ENCODE measurements at regions not wholly inside any gene's neighbourhood (a gene's known extent, or its start where the extent isn't known, plus 50 kb on each side); places are given as distances from the start of the nearest gene placed in this dataset.

DNA sequence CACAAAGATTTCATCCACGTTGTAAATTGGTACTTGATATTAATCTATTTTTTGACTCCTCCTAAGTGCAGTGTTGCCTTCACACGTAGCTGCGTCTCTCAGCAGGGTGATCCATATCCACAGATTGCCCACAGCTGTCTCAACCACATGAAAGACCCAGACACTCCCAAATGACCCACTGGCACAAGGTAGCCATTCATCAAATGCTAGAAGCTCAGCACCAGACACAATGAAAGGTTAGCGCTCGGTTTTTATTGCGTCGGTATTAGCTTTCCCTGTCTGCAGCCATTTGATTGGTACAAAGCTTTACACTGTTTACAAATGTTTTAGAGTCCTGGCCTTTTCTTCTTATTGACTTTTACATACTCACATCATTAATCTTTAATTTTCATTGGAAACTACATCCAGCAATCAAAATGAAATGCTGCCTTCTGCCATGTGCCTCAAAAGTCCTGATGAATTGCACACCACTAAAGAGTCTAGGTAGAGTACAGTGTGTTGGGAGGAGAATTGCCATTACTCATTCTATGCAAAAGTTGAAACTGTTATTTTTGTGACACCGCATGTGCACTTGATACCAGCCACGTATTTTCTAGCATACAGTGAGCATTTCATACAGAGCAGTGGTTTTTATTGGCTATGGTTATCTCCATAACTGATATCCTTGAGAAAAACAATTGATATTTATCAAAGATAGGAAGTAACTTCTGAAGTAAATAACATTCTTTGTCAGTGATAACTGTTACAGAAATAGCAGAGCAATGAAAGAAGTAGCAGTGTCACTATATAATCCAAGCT, 127.3 kb upstream of the NUDT7 start:
- DNase-seq = no peak

GRCh38 chr16:77596261-77596660, 126.1 kb upstream of the NUDT7 start:
- DNase-seq = no peak

GRCh38 chr16:77599793-77600415, 122.4 kb upstream of the NUDT7 start:
- no peak for DNase-seq

DNA sequence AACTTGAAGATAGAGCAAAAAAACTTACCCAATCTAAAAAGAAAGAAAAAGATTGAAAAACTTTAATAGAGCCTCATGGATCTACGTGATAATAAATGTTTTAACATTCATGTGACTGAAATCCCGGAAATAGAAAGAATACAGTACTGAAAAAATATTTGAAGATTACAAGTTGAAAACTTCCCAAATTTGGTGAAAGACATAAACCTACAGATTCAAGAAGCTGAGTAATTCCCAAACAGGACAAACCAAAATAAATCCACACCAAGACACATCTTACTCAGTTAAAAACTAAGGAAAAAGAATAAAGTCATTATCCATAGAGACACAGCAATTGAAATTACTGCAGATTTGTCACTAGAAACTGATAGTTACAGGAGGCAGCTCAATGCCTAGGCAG, 121.8 kb upstream of the NUDT7 start:
- DNase-seq = no peak

- DNase-seq = no peak
Measured at GRCh38 chr16:77603656-77604055, 118.7 kb upstream of the NUDT7 start.

DNA sequence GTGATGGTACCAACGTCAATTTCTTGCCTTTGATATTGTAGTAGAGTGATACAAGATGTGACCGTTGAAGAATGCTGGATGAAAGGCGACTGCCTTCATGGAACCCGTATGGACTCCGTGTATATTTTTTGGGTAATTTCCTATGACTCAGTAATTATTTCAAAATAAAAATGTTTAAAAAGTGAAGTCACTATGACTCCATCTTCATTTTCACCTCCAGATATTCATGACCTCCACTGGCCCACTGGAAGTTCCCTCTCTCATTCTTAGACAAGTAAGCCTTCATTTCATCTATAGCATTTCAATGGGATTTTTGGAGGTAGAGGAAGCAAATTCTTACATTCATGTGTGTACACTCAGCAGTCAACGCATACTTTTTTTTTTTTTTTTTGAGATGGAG, 111.8 kb upstream of the NUDT7 start:
- no peak for DNase-seq

DNA sequence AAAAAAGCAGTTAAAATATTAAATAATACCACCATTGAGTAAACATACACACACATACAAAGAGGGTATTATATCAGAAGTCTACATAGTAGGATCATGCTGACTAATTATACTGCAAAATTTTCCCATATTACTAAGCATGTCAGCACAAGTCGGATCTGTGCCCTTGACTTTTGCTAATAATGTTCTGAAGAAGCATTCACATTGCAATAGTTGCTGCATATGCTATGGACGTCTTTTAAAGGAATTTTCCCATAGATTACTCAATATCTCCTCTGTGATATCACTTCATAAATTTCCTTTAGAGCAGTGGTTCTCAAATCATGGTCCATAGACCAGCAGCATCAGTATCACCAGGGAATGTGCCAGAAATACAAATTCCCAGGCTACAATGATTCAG, 110.9 kb upstream of the NUDT7 start:
- no peak for DNase-seq

- DNase-seq = no peak
Measured at GRCh38 chr16:77612596-77612995, 109.7 kb upstream of the NUDT7 start.

DNA sequence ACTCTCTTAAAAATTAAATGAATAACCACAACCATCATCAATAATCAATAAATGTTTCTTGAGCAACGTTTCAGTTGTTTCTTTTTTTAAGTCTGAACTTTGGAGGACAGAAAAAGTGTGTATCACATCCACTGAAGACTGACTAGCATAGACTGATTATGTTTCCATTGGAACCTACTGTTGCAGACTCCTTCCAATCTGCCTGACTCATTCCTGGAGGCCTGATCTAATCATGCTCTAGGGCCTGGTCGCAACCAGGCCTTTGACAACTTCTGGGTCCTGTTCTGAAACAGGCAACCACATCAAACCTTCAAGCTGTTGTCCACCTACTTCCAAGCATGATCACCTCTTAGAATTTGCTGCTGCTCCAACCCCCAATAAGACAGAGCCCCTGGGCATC, 109.2 kb upstream of the NUDT7 start:
- DNase-seq = no peak

GRCh38 chr16:77617553-77617952, 104.8 kb upstream of the NUDT7 start:
- DNase-seq = no peak

- DNase-seq = no peak
Measured at GRCh38 chr16:77617996-77618395, 104.3 kb upstream of the NUDT7 start.

GRCh38 chr16:77618951-77619350, 103.4 kb upstream of the NUDT7 start:
- DNase-seq = no peak

DNA sequence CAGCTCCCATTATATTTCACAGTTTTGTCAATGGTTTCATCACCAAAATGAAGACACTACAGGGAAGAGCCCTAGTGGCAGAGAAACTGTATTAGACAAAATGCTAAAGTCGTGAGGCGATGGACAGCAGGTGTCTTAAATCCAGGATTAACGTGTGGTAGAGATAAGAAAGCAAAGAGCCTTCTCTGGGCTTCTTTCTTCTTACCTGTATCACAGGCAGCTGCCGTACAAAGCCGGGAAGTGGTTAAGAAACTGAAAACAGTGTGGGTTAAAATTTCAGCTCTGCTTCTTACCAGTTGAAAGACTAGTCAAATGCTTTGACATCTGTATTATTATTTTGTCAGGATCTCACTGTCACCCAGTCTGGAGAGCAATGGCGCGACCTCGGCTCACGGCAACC, 98.2 kb upstream of the NUDT7 start:
- no peak for DNase-seq

DNA sequence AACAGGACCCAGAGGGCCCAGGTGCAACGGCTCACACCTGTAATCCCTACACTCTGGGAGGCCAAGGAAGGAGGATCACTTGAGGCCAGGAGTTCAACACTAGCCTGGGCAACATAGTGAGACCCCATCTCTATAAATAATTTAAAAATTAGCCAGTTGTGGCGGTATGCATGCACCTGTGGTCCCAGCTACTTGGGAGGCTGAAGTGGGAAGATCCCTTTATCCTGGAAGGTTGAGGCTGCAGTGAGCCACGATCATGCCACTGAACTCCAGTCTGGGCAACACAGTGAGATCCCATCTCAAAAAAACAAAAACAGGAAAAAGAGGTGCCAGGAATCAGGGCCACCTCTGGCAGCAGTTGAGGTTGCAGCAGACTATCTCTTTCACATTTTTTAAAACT, 85.7 kb upstream of the NUDT7 start:
- DNase-seq = no peak

GRCh38 chr16:77637940-77638339, 84.4 kb upstream of the NUDT7 start:
- no peak for DNase-seq

GRCh38 chr16:77643176-77643575, 79.1 kb upstream of the NUDT7 start:
- no peak for DNase-seq

DNA sequence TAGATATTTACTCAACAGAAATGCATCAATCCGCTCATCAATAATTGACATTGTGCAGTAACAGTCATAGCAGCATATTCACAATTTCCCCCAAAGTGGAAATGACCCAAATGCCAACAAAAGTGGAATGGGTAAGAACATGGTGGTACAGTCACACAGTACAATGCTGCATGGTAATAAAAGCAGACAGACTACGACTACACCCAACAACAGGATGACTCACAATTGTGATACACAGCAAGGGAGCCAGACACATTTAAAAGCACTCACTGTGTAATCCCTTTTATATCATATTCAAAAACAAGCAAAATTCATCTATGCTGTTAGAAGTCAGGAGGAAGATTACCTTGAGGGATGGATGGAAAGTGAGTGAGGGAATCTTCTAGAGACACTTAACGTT, 76.5 kb upstream of the NUDT7 start:
- DNase-seq = no peak

DNA sequence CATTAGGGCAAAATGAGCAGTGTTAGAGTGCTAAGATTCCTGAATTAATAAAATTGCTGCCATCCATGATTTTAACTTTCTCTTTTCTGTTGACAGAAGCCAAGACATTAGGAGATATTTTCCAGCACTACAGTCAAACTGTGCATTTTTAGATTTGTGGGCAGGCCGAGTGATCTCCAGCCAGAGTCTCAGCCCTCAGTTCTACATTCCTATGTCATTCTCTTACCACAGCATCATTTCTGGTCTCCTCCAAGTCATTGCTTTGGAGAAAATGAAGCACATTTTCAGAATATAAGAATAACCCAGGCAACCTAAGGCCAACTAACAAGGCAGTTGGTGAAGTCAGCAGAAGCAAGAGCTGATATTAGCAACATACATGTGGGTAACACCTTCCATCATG, 74.6 kb upstream of the NUDT7 start:
- DNase-seq = no peak

DNA sequence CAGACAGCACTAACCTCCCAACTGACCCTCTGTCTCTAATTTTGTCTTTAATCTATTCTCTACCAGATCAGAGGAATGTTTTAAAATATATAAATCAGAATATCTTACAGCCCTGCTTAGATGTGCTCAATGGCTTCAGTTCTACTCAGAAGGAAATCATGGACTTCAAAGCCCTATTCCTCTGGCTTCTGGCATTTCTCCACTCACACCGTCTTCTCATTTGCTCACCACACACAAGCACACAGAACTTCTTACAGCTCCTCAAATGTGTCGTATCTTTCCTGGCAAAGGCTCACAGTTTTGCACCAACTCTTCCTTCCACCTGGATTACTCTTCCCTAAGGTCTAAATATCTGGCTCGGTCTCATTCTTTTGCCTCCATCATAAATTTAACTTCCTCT, 71.6 kb upstream of the NUDT7 start:
- no peak for DNase-seq

DNA sequence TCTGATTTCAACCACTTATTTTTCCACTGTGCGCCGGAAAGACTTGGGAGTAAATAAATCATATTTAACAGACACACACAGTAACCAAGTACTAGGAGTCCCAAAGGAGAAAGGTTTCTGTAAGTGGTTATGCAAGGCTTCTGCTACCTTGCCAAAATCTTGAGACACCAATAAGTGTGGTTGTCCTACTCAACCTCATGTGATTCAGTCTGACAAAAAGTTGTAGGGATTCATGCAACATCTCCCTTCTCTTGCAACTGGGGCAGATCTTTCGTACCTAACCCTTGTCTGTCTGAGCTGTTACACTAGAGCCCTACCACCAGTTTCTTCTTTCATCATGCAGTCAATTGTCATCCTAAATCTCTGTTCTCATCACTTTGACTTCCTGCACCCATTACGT, 69.9 kb upstream of the NUDT7 start:
- DNase-seq = no peak

DNA sequence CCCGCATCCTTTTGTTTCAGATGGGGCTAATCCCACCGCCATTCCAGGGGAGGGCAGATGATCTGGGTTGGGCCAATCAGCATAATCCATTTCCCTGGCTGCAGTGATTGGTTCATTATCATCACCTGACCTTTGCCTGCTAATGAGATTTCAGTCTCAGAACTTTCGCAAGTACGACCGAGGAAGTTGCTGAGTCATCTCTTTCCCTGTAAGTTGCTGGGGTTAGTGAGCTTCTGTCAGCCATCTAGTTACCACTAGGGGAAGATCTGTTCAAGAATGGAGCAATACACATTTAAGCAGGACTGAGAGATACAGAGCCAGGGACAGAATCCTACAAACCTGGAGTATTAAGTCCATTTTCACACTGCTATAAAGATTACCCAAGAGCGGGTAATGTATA, 65.3 kb upstream of the NUDT7 start:
- DNase-seq = no peak

DNA sequence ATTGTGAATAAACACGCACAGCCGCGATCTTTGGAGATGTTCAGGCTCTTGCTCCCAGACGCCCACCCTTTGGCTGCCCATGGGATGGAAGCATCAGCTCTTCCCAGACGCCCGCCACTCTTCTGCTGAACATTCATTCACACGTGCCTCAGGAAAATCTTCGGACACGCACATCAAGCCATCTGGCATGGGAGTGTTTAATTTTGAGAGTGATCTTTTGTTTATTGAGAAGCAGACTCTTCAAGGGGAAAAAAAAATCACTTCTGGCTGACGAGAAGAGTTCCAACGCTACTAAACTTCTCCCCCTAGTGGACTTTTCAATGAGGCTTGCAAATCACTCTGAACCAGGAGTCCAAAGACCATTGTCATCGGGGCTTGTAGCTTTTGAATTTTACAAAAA, 62.0 kb upstream of the NUDT7 start:
- DNase-seq = no peak

GRCh38 chr16:77662246-77662645, 60.1 kb upstream of the NUDT7 start:
- DNase-seq = no peak

GRCh38 chr16:77663711-77664110, 58.6 kb upstream of the NUDT7 start:
- no peak for DNase-seq

GRCh38 chr16:77666771-77667170, 55.5 kb upstream of the NUDT7 start:
- DNase-seq = no peak
